Liver (tissue), 8 donors: ENCODE measurements at regions not wholly inside any gene's neighbourhood (a gene's known extent, or its start where the extent isn't known, plus 50 kb on each side); places are given as distances from the start of the nearest gene placed in this dataset.

ENCODE experiments used
- DNase-seq: peaks from one replicate; pipeline ENCODE4 v3.0.0-alpha.2; 2017; ENCODE audit warnings: low spot score
- H3K27ac ChIP-seq, 2 donors: one replicate each; pipeline ENCODE4 v1.7.0; 2013; ENCODE audit warnings: inconsistent platforms in 2 of 2, low read length in 2 of 2, control low read depth in 1 of 2, low read depth in 1 of 2, mild to moderate bottlenecking in 1 of 2
- H3K27me3 ChIP-seq, 4 donors: one replicate each; pipeline versions ENCODE4 v1.6.1 to v1.7.0; 2013; ENCODE audit warnings: low read length in 3 of 4, inconsistent platforms in 1 of 4, mild to moderate bottlenecking in 1 of 4, moderate library complexity in 1 of 4; ENCODE audit not compliant: control insufficient read depth in 4 of 4, insufficient read depth in 4 of 4
- H3K36me3 ChIP-seq, 4 donors: one replicate each; pipeline versions ENCODE4 v1.6.1 to v1.7.0; 2013; ENCODE audit warnings: low read length in 3 of 4, mild to moderate bottlenecking in 3 of 4, low read depth in 1 of 4, moderate library complexity in 1 of 4; ENCODE audit not compliant: control insufficient read depth in 4 of 4, insufficient read depth in 3 of 4
- H3K4me1 ChIP-seq, 4 donors: one replicate each; pipeline versions ENCODE4 v1.6.1 to v1.7.0; 2013; ENCODE audit warnings: low read length in 3 of 4, mild to moderate bottlenecking in 3 of 4, moderate library complexity in 1 of 4; ENCODE audit not compliant: control insufficient read depth in 4 of 4, insufficient read depth in 4 of 4
- H3K4me3 ChIP-seq, 3 donors: one replicate each; pipeline versions ENCODE4 v1.6.1 to v1.7.0; 2013; ENCODE audit warnings: low read length in 3 of 3, control low read depth in 1 of 3, low read depth in 1 of 3, mild to moderate bottlenecking in 1 of 3
- H3K9ac ChIP-seq, 2 donors: one replicate each; pipeline ENCODE4 v1.7.0; 2013; ENCODE audit warnings: low read length in 2 of 2, mild to moderate bottlenecking in 2 of 2, moderate library complexity in 2 of 2, control low read depth in 1 of 2, low read depth in 1 of 2
- H3K9me3 ChIP-seq, 4 donors: one replicate each; pipeline versions ENCODE4 v1.6.1 to v1.7.0; 2013; ENCODE audit warnings: low read length in 3 of 4; ENCODE audit not compliant: control insufficient read depth in 4 of 4
- EGR1 ChIP-seq, 2 donors: IDR thresholded peaks; 2 replicates each; pipeline ENCODE4 v1.6.1; 2016 to 2018; ENCODE audit warnings: antibody characterized with exemption in 2 of 2, low read depth in 2 of 2
- FOXA1 ChIP-seq: IDR thresholded peaks from 2 replicates; pipeline ENCODE4 v1.6.1; 2016; ENCODE audit warnings: antibody characterized with exemption
- FOXA2 ChIP-seq: IDR thresholded peaks from 2 replicates; pipeline ENCODE4 v1.6.1; 2016; ENCODE audit warnings: antibody characterized with exemption
- GABPA ChIP-seq, 2 donors: IDR thresholded peaks in 1 of 2; conservative IDR thresholded peaks in 1 of 2; 2 replicates each; pipeline ENCODE4 v1.6.1; 2016; ENCODE audit warnings: antibody characterized with exemption in 2 of 2, mild to moderate bottlenecking in 1 of 2, moderate library complexity in 1 of 2
- HNF4A ChIP-seq, 2 donors: conservative IDR thresholded peaks; 2 replicates each; pipeline ENCODE4 v1.6.1; 2016; ENCODE audit warnings: antibody characterized with exemption in 2 of 2, mild to moderate bottlenecking in 2 of 2
- HNF4G ChIP-seq: IDR thresholded peaks from 2 replicates; pipeline ENCODE4 v1.6.1; 2016; ENCODE audit warnings: antibody characterized with exemption
- JUND ChIP-seq, 2 donors: IDR thresholded peaks; 2 replicates each; pipeline ENCODE4 v1.6.1; 2016; ENCODE audit warnings: antibody characterized with exemption in 2 of 2
- NR2F2 ChIP-seq: IDR thresholded peaks from 2 replicates; pipeline ENCODE4 v1.6.1; 2016; ENCODE audit warnings: antibody characterized with exemption
- RAD21 ChIP-seq, 2 donors: IDR thresholded peaks; 2 replicates each; pipeline ENCODE4 v1.6.1; 2016; ENCODE audit warnings: antibody characterized with exemption in 2 of 2, mild to moderate bottlenecking in 2 of 2
- RXRA ChIP-seq, 2 donors: IDR thresholded peaks; 2 replicates each; pipeline ENCODE4 v1.6.1; 2017 to 2018; ENCODE audit warnings: antibody characterized with exemption in 2 of 2, mild to moderate bottlenecking in 1 of 2
- SP1 ChIP-seq: IDR thresholded peaks from 2 replicates; pipeline ENCODE4 v1.6.1; 2018; ENCODE audit warnings: antibody characterized with exemption, mild to moderate bottlenecking
- TAF1 ChIP-seq: conservative IDR thresholded peaks from 2 replicates; pipeline ENCODE4 v1.6.1; 2016; ENCODE audit warnings: antibody characterized with exemption, mild to moderate bottlenecking
- YY1 ChIP-seq: IDR thresholded peaks from 2 replicates; pipeline ENCODE4 v1.6.1; 2016; ENCODE audit warnings: antibody characterized with exemption, mild to moderate bottlenecking
- WGBS: extraction: QIAGEN DNeasy Blood & Tissue Kit; methylation state at CpG from one replicate; pipeline ENCODE4 v1.1.7; 2013; 5-methylcytosine and 5-hydroxymethylcytosine counted together
- TF ChIP-seq, protein P1 (sequence below): IDR thresholded peaks from 2 replicates; pipeline ENCODE4 v1.6.1; 2016; ENCODE audit warnings: antibody characterized with exemption
- TF ChIP-seq, protein P2 (sequence below): IDR thresholded peaks from 2 replicates; pipeline ENCODE4 v1.6.1; 2016; ENCODE audit warnings: antibody characterized with exemption, mild to moderate bottlenecking
- TF ChIP-seq, protein P3 (sequence below): IDR thresholded peaks from 2 replicates; pipeline ENCODE4 v1.6.1; 2016; ENCODE audit warnings: antibody characterized with exemption
- TF ChIP-seq, protein P4 (sequence below): fragments of 150-350 bp; IDR thresholded peaks from 2 replicates; pipeline ENCODE4 v1.5.1; 2017; ENCODE audit warnings: improper control_type of control experiment, low read depth, low read length; ENCODE audit not compliant: missing input control
- donor health status: healthy.
- donor health status: healthy.
- donor health status: healthy.
- donor health status: healthy.
- donor health status: healthy.

DNA sequence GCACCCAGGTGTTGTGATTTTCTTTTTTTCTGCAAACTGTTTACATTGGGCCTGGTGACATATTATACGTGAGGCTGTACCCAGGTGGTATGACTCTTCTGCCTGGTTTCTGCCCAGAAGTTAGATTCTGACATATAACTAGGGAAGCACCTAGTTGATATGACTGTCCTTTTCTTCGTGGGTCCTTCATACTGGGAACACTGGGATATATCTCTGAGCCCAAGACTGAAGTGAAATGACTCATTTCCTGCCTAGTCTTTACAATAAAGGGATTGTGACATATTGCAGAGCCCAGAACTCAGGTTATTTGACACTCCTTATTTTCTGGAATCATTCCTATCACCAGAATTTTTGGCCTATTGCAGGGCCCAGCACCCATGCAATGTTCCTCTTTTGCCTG is 1121.6 kb upstream of the AMELY start:
- Histone ChIP-seq H3K4me1 (no peaks in the 10 kb centered on the region), H3K9me3 (no peaks in the 10 kb centered on the region), H3K4me3 (no peak overlapping the region), H3K27me3 (no peaks in the 10 kb centered on the region), H3K27ac (no peak overlapping the region), H3K9ac (no peak overlapping the region), H3K36me3 (no peaks in the 10 kb centered on the region)
- DNase-seq: no peak
- WGBS: 65% methylated on average over 2 of the region's 2 CpGs
- TF ChIP-seq FOXA2: no peak
- no peak for TF ChIP-seq TAF1
- no peak for TF ChIP-seq HNF4G
- TF ChIP-seq, protein P1, sequence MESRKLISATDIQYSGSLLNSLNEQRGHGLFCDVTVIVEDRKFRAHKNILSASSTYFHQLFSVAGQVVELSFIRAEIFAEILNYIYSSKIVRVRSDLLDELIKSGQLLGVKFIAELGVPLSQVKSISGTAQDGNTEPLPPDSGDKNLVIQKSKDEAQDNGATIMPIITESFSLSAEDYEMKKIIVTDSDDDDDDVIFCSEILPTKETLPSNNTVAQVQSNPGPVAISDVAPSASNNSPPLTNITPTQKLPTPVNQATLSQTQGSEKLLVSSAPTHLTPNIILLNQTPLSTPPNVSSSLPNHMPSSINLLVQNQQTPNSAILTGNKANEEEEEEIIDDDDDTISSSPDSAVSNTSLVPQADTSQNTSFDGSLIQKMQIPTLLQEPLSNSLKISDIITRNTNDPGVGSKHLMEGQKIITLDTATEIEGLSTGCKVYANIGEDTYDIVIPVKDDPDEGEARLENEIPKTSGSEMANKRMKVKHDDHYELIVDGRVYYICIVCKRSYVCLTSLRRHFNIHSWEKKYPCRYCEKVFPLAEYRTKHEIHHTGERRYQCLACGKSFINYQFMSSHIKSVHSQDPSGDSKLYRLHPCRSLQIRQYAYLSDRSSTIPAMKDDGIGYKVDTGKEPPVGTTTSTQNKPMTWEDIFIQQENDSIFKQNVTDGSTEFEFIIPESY: no peak
- no peak for TF ChIP-seq FOXA1
- no peak for TF ChIP-seq EGR1 (IDR thresholded peaks at IDR 0.05; ENCODE audit: low read depth in 2 of 2)
- no peak for TF ChIP-seq JUND (IDR thresholded peaks at IDR 0.05)
- TF ChIP-seq NR2F2: no peak

DNA sequence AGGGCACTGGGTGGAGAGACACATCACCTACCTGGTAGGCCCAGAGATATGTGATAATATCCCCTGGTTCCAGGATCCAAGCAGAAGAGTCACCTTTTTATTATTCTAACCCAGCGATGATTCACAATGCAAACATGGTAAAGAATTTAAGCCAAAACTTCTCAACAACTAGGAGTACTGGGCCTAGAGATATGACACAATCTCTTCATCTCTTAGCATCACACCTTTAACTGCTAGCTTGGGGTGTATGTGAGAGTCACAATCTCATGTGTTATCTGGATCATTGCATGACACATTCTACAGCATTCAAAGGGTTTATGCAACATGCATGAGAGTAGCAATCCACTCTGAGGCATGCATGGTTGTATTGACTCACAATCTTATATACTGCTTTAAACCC is 1109.0 kb upstream of the AMELY start:
- no peaks in the 10 kb centered on the region for H3K9me3 ChIP-seq
- H3K27ac ChIP-seq: no peak overlapping the region
- no peak overlapping the region for H3K9ac ChIP-seq
- no peaks in the 10 kb centered on the region for H3K27me3 ChIP-seq
- H3K36me3 ChIP-seq: no peaks in the 10 kb centered on the region
- H3K4me1 ChIP-seq: no peaks in the 10 kb centered on the region
- 93% methylated on average over 1 of the region's 1 CpG for WGBS
- no peak for DNase-seq
- TF ChIP-seq, protein P2, sequence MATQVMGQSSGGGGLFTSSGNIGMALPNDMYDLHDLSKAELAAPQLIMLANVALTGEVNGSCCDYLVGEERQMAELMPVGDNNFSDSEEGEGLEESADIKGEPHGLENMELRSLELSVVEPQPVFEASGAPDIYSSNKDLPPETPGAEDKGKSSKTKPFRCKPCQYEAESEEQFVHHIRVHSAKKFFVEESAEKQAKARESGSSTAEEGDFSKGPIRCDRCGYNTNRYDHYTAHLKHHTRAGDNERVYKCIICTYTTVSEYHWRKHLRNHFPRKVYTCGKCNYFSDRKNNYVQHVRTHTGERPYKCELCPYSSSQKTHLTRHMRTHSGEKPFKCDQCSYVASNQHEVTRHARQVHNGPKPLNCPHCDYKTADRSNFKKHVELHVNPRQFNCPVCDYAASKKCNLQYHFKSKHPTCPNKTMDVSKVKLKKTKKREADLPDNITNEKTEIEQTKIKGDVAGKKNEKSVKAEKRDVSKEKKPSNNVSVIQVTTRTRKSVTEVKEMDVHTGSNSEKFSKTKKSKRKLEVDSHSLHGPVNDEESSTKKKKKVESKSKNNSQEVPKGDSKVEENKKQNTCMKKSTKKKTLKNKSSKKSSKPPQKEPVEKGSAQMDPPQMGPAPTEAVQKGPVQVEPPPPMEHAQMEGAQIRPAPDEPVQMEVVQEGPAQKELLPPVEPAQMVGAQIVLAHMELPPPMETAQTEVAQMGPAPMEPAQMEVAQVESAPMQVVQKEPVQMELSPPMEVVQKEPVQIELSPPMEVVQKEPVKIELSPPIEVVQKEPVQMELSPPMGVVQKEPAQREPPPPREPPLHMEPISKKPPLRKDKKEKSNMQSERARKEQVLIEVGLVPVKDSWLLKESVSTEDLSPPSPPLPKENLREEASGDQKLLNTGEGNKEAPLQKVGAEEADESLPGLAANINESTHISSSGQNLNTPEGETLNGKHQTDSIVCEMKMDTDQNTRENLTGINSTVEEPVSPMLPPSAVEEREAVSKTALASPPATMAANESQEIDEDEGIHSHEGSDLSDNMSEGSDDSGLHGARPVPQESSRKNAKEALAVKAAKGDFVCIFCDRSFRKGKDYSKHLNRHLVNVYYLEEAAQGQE: no peak
- no peak for TF ChIP-seq SP1
- no peak for TF ChIP-seq RAD21 (IDR thresholded peaks at IDR 0.05)
- TF ChIP-seq TAF1: no peak
- no peak for TF ChIP-seq RXRA (IDR thresholded peaks at IDR 0.05)
- no peak for TF ChIP-seq GABPA (IDR thresholded peaks at IDR 0.05 in 1 of 2, conservative IDR thresholded peaks at IDR 0.05 in 1 of 2)
- TF ChIP-seq, protein P1: no peak
- TF ChIP-seq HNF4G: no peak
- TF ChIP-seq FOXA2: no peak
- TF ChIP-seq HNF4A (conservative IDR thresholded peaks at IDR 0.05): no peak
- no peak for TF ChIP-seq YY1
- TF ChIP-seq, protein P3, sequence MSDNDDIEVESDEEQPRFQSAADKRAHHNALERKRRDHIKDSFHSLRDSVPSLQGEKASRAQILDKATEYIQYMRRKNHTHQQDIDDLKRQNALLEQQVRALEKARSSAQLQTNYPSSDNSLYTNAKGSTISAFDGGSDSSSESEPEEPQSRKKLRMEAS: no peak
- TF ChIP-seq, protein P4, sequence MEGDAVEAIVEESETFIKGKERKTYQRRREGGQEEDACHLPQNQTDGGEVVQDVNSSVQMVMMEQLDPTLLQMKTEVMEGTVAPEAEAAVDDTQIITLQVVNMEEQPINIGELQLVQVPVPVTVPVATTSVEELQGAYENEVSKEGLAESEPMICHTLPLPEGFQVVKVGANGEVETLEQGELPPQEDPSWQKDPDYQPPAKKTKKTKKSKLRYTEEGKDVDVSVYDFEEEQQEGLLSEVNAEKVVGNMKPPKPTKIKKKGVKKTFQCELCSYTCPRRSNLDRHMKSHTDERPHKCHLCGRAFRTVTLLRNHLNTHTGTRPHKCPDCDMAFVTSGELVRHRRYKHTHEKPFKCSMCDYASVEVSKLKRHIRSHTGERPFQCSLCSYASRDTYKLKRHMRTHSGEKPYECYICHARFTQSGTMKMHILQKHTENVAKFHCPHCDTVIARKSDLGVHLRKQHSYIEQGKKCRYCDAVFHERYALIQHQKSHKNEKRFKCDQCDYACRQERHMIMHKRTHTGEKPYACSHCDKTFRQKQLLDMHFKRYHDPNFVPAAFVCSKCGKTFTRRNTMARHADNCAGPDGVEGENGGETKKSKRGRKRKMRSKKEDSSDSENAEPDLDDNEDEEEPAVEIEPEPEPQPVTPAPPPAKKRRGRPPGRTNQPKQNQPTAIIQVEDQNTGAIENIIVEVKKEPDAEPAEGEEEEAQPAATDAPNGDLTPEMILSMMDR: no peak
- H3K4me3 ChIP-seq: no peak overlapping the region
